ENCODE measurements at regions not wholly inside any gene's neighbourhood (a gene's known extent, or its start where the extent isn't known, plus 50 kb on each side); places are given as distances from the start of the nearest gene placed in this dataset.

- no peak for DNase-seq (ENCODE audit: extremely low read depth, low read depth)
- no peak for TF ChIP-seq CTCF (IDR thresholded peaks at IDR 0.05; ENCODE audit: low read depth, low read length)
Measured at GRCh38 chr5:2387634-2388325, 363.7 kb downstream of the IRX2 start.

GRCh38 chr5:2387250-2387633 is 364.2 kb downstream of the IRX2 start:
- DNase-seq (ENCODE audit: extremely low read depth, low read depth) = no peak
- TF ChIP-seq CTCF (IDR thresholded peaks at IDR 0.05; ENCODE audit: low read depth, low read length) = no peak

GRCh38 chr5:2385818-2386217 is 365.7 kb downstream of the IRX2 start:
- TF ChIP-seq CTCF (IDR thresholded peaks at IDR 0.05; ENCODE audit: low read depth, low read length) = no peak
- no peak for DNase-seq (ENCODE audit: extremely low read depth, low read depth)

- DNase-seq (ENCODE audit: extremely low read depth, low read depth) = no peak
- no peak for TF ChIP-seq CTCF (IDR thresholded peaks at IDR 0.05; ENCODE audit: low read depth, low read length)
Measured at GRCh38 chr5:2383698-2384065, 367.8 kb downstream of the IRX2 start.

GRCh38 chr5:2382776-2383697 is 368.4 kb downstream of the IRX2 start:
- no peak for DNase-seq (ENCODE audit: extremely low read depth, low read depth)
- TF ChIP-seq CTCF (IDR thresholded peaks at IDR 0.05; ENCODE audit: low read depth, low read length) = no peak

GRCh38 chr5:2381861-2382260 is 369.6 kb downstream of the IRX2 start:
- DNase-seq (ENCODE audit: extremely low read depth, low read depth) = no peak
- TF ChIP-seq CTCF (IDR thresholded peaks at IDR 0.05; ENCODE audit: low read depth, low read length) = no peak

- no peak for TF ChIP-seq CTCF (IDR thresholded peaks at IDR 0.05; ENCODE audit: low read depth, low read length)
- no peak for DNase-seq (ENCODE audit: extremely low read depth, low read depth)
Measured at GRCh38 chr5:2381070-2381469, 370.4 kb downstream of the IRX2 start.

Measured in AG09319 (cell line).